ENCODE measurements at regions not wholly inside any gene's neighbourhood (a gene's known extent, or its start where the extent isn't known, plus 50 kb on each side); places are given as distances from the start of the nearest gene placed in this dataset.

- no peak for TF ChIP-seq CTCF (conservative IDR thresholded peaks at IDR 0.05; ENCODE audit: low read length)
- TF ChIP-seq EZH2phosphoT487 (IDR thresholded peaks at IDR 0.05; ENCODE audit: borderline replicate concordance, low read depth, low read length) = no peak
These were observed 551.1 kb downstream of the TNS1 start for GRCh38 chr2:217451666-217452065.
